ENCODE measurements at regions not wholly inside any gene's neighbourhood (a gene's known extent, or its start where the extent isn't known, plus 50 kb on each side); places are given as distances from the start of the nearest gene placed in this dataset. TPM values are rescaled to one million over a fixed set of nuclear protein-coding genes. Genes with fewer than 3 reads are reported as not detected.
"Not testable (repeated sequence)": the region's sequence is repeated elsewhere in the genome, so short reads cannot be mapped to it uniquely, and the experiment has no call there.

- H3K9ac ChIP-seq (ENCODE audit: low read depth, low read length), result no peak overlapping the region
- H3K4me1 ChIP-seq (ENCODE audit: control insufficient read depth, insufficient read depth, low read length), result no peaks in the 10 kb centered on the region
- no peak overlapping the region for H3K4me3 ChIP-seq (ENCODE audit: low read length)
- H3K36me3 ChIP-seq (ENCODE audit: insufficient read depth, low read length), result no peaks in the 10 kb centered on the region
- H3K9me3 ChIP-seq (replicated peaks; ENCODE audit: low read length), result no peaks in the 10 kb centered on the region
- no peak overlapping the region for H3K4me2 ChIP-seq (ENCODE audit: low read length)
- H3K27me3 ChIP-seq (ENCODE audit: control insufficient read depth, insufficient read depth, low read length), result no peaks in the 10 kb centered on the region
Observed at GRCh38 chr3:20250786-20251185, 64.8 kb upstream of the SGO1 start.

GRCh38 chr3:20250314-20250713 lies 64.3 kb upstream of the SGO1 start:
- no peaks in the 10 kb centered on the region for H3K9me3 ChIP-seq (replicated peaks; ENCODE audit: low read length)
- H3K9ac ChIP-seq (ENCODE audit: low read depth, low read length), result no peak overlapping the region
- H3K27me3 ChIP-seq (ENCODE audit: control insufficient read depth, insufficient read depth, low read length), result no peaks in the 10 kb centered on the region
- H3K4me2 ChIP-seq (ENCODE audit: low read length), result no peak overlapping the region
- no peaks in the 10 kb centered on the region for H3K4me1 ChIP-seq (ENCODE audit: control insufficient read depth, insufficient read depth, low read length)
- H3K4me3 ChIP-seq (ENCODE audit: low read length), result no peak overlapping the region
- H3K36me3 ChIP-seq (ENCODE audit: insufficient read depth, low read length), result no peaks in the 10 kb centered on the region

GRCh38 chr3:20246662-20247061 lies 60.7 kb upstream of the SGO1 start:
- H3K4me2 ChIP-seq (ENCODE audit: low read length), result no peak overlapping the region
- H3K36me3 ChIP-seq (ENCODE audit: insufficient read depth, low read length), result no peaks in the 10 kb centered on the region

DNA sequence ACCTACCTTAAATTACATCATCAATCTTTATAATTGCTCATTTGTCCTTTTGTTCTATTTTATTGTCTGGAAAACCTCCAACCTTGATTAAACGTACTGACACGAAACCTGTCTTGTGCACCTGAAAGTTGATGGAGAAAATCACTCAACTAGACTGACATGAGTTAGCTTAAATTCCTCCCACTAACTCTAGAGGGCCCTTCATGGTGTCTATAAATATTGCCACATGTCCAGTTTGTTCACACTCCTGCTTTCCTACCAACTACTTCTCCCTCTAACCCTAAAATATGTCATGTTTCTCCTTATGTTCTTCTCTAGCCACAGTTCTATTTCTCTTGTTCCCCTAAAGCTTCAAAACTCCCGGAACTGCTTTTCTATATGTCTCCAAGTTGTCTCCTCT lies 59.8 kb upstream of the SGO1 start:
- no peak overlapping the region for H3K4me2 ChIP-seq (ENCODE audit: low read length)
- no peak overlapping the region for H3K9ac ChIP-seq (ENCODE audit: low read depth, low read length)
- no peaks in the 10 kb centered on the region for H3K36me3 ChIP-seq (ENCODE audit: insufficient read depth, low read length)
- H3K4me1 ChIP-seq (ENCODE audit: control insufficient read depth, insufficient read depth, low read length), result no peaks in the 10 kb centered on the region
- no peaks in the 10 kb centered on the region for H3K9me3 ChIP-seq (replicated peaks; ENCODE audit: low read length)
- H3K27me3 ChIP-seq (ENCODE audit: control insufficient read depth, insufficient read depth, low read length), result no peaks in the 10 kb centered on the region
- H3K4me3 ChIP-seq (ENCODE audit: low read length), result no peak overlapping the region

More at GRCh38 chr3:20246662-20247061, 60.7 kb upstream of the SGO1 start:
- Histone ChIP-seq H3K27me3 (ENCODE audit: control insufficient read depth, insufficient read depth, low read length) (no peaks in the 10 kb centered on the region), H3K9me3 (replicated peaks; ENCODE audit: low read length) (no peaks in the 10 kb centered on the region), H3K4me3 (ENCODE audit: low read length) (no peak overlapping the region), H3K4me1 (ENCODE audit: control insufficient read depth, insufficient read depth, low read length) (no peaks in the 10 kb centered on the region), H3K9ac (ENCODE audit: low read depth, low read length) (no peak overlapping the region)

DNA sequence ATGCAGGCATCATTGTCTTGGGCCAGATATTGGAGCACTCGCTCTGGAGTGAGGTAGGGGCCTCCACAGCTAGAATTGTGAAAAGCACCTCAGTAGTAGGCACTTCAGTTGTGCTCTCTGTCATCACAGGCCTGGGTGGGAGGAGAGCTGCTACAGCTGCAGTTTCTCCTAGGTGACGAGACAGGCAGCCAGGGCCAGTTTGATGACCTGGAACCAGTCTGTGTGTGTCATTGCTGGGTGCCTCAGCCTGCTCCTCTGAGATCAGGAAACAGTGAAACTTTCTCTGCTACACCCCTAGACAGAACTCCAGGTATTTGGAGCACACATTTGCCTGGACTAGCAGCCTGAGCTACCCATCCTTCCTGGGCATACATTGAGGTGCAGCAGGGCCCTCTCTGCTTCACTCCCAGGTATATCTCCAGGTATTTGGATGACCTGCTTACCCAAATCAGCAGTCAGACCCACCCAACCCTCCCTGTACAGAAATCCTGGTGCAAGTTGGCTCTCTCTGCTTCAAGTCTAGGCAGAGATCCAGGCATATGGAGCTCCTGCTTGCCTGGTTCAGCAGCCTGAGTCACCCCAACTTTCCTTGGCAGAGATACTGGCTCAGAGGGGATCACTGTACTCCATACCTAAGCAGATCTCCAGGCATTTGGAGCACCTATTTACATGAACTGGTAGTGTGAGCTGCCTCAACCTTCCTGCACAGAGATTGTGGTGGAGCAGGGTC lies 54.3 kb upstream of the SGO1 start:
- H3K4me1 ChIP-seq (ENCODE audit: control insufficient read depth, insufficient read depth, low read length), result no peaks in the 10 kb centered on the region
- H3K9me3 ChIP-seq (replicated peaks; ENCODE audit: low read length), result no peaks in the 10 kb centered on the region
- H3K4me2 ChIP-seq (ENCODE audit: low read length), result no peak overlapping the region
- no peak overlapping the region for H3K9ac ChIP-seq (ENCODE audit: low read depth, low read length)
- no peaks in the 10 kb centered on the region for H3K27me3 ChIP-seq (ENCODE audit: control insufficient read depth, insufficient read depth, low read length)
- no peak overlapping the region for H3K4me3 ChIP-seq (ENCODE audit: low read length)
- H3K36me3 ChIP-seq (ENCODE audit: insufficient read depth, low read length), result no peaks in the 10 kb centered on the region

GRCh38 chr3:20238199-20238598 lies 52.2 kb upstream of the SGO1 start:
- H3K9me3 ChIP-seq (replicated peaks; ENCODE audit: low read length); H3K9ac ChIP-seq (ENCODE audit: low read depth, low read length); H3K4me1 ChIP-seq (ENCODE audit: control insufficient read depth, insufficient read depth, low read length); H3K27me3 ChIP-seq (ENCODE audit: control insufficient read depth, insufficient read depth, low read length); H3K36me3 ChIP-seq (ENCODE audit: insufficient read depth, low read length); H3K4me3 ChIP-seq (ENCODE audit: low read length); H3K4me2 ChIP-seq (ENCODE audit: low read length): not testable (repeated sequence)

GRCh38 chr3:20236603-20237002 lies 50.6 kb upstream of the SGO1 start:
- no peak overlapping the region for H3K9ac ChIP-seq (ENCODE audit: low read depth, low read length)
- no peaks in the 10 kb centered on the region for H3K9me3 ChIP-seq (replicated peaks; ENCODE audit: low read length)
- H3K4me3 ChIP-seq (ENCODE audit: low read length), result no peak overlapping the region
- H3K27me3 ChIP-seq (ENCODE audit: control insufficient read depth, insufficient read depth, low read length), result no peaks in the 10 kb centered on the region
- no peak overlapping the region for H3K4me2 ChIP-seq (ENCODE audit: low read length)
- H3K4me1 ChIP-seq (ENCODE audit: control insufficient read depth, insufficient read depth, low read length), result no peaks in the 10 kb centered on the region
- H3K36me3 ChIP-seq (ENCODE audit: insufficient read depth, low read length), result no peaks in the 10 kb centered on the region

Small RNA genes in the stretch of these regions (small RNA-seq; reads per million reads assigned to genes)
- gene RNU6-815P (not detected), gene RNU6-822P (not detected)
